DND-41 (cell line): ENCODE measurements at regions not wholly inside any gene's neighbourhood (a gene's known extent, or its start where the extent isn't known, plus 50 kb on each side); places are given as distances from the start of the nearest gene placed in this dataset.

Experiments used
- ATAC-seq: fragments of 200-7000 bp; cut with Tn5 transposase; 3 replicates; pipeline ENCODE4 v1.9.1; 2021; ENCODE audit warnings: low read depth; ENCODE audit not compliant: insufficient read depth
- DNase-seq: peaks from one replicate; pipeline ENCODE4 v3.0.0-alpha.2; 2020
- H2AFZ ChIP-seq: 2 replicates; pipeline ENCODE4 v1.6.0; 2012; ENCODE audit warnings: low read depth, low read length
- H3K27ac ChIP-seq: 2 replicates; pipeline ENCODE4 v1.5.1; 2012; ENCODE audit warnings: low read length, inconsistent platforms
- H3K27me3 ChIP-seq: fragments of 200-600 bp; sonication (generic); 2 replicates; pipeline ENCODE4 v1.6.0; 2012; ENCODE audit warnings: low read length, mild to moderate bottlenecking, inconsistent platforms; ENCODE audit not compliant: insufficient read depth, poor library complexity
- H3K36me3 ChIP-seq: 2 replicates; pipeline ENCODE4 v1.5.1; 2012; ENCODE audit warnings: low read length, inconsistent platforms; ENCODE audit not compliant: insufficient read depth
- H3K4me1 ChIP-seq: 2 replicates; pipeline ENCODE4 v1.5.1; 2012; ENCODE audit warnings: mild to moderate bottlenecking, low read length; ENCODE audit not compliant: insufficient read depth
- H3K4me2 ChIP-seq: 2 replicates; pipeline ENCODE4 v1.6.0; 2012; ENCODE audit warnings: mild to moderate bottlenecking, moderate library complexity, low read length, inconsistent platforms; ENCODE audit not compliant: insufficient read depth
- H3K4me3 ChIP-seq, 2 experiments: fragments of 200-600 bp in 1 of 2; shearing (Covaris generic) in 1 of 2; 2 replicates each; pipeline ENCODE4 v1.5.1; 2012 to 2016; ENCODE audit warnings: inconsistent platforms in 2 of 2, low read length in 2 of 2, mild to moderate bottlenecking in 2 of 2, low read depth in 1 of 2, moderate library complexity in 1 of 2
- H3K79me2 ChIP-seq: 2 replicates; pipeline ENCODE4 v1.6.0; 2012; ENCODE audit warnings: low read length, inconsistent platforms; ENCODE audit not compliant: insufficient read depth
- H3K9ac ChIP-seq: 2 replicates; pipeline ENCODE4 v1.6.0; 2012; ENCODE audit warnings: low read depth, mild to moderate bottlenecking, inconsistent platforms, low read length, moderate library complexity
- H3K9me3 ChIP-seq: 2 replicates; pipeline ENCODE4 v1.5.1; 2012; ENCODE audit warnings: low read length, moderate library complexity, mild to moderate bottlenecking, inconsistent platforms; ENCODE audit not compliant: insufficient read depth, severe bottlenecking
- H4K20me1 ChIP-seq: 2 replicates; pipeline ENCODE4 v1.6.0; 2012; ENCODE audit warnings: low read length; ENCODE audit not compliant: insufficient read depth
- EZH2 ChIP-seq: IDR thresholded peaks from 3 replicates; pipeline ENCODE4 v1.6.1; 2012; ENCODE audit warnings: borderline replicate concordance, low read depth, mild to moderate bottlenecking, moderate library complexity, low read length, inconsistent platforms; ENCODE audit not compliant: severe bottlenecking
- TF ChIP-seq, protein P1 (sequence below): IDR thresholded peaks from 2 replicates; pipeline ENCODE4 v1.5.1; 2012; ENCODE audit warnings: borderline replicate concordance, low read length, moderate library complexity, mild to moderate bottlenecking; ENCODE audit not compliant: poor library complexity, severe bottlenecking; ENCODE audit errors: extremely low read depth

DNA sequence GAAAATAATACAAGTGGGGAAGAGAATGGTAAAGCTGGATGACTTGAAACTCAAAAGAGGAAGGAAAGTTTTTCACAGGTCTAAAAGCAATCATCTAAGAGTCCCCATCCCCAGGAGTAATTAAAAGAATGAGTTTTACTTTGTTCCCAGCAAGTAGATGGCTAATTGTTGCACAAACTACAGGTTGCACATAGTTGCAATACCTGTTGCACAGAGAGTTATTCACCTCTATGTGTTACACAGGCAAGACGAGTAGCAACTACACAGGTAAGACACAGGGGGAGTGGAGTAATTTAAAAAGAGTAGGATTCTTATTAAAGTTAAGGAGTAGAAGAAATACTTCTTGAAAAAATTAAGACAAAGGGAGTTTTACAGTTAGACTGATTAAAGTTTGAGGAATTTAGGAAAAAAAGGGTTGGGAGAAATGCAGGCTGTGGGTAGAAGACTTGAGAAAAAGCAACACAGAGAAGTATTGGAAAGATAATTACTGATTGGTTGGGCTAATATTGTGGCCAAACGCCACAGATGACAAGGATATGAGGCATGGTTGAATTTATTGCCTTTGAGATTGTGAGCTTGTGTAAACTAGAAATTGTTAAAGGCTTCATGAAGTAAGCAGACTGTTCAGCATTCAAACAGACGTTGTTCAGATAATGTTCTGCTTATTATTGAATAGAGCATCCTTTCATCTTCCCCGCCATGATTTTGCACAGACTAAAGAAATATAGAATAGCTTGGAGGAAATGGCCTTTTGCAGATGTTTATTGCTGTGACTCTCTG, 699.3 kb downstream of the NR4A2 start:
- Histone ChIP-seq H2AFZ (no peak overlapping the region), H3K4me2 (no peak overlapping the region), H3K9me3 (no peaks in the 10 kb centered on the region), H3K27ac (no peak overlapping the region), H4K20me1 (no peaks in the 10 kb centered on the region), H3K9ac (no peak overlapping the region), H3K79me2 (no peaks in the 10 kb centered on the region), H3K4me3 (no peak overlapping the region), H3K36me3 (no peaks in the 10 kb centered on the region), H3K4me1 (no peaks in the 10 kb centered on the region), H3K27me3 (no peaks in the 10 kb centered on the region)
- ATAC-seq = no peak
- no peak for TF ChIP-seq EZH2
- TF ChIP-seq, protein P1, sequence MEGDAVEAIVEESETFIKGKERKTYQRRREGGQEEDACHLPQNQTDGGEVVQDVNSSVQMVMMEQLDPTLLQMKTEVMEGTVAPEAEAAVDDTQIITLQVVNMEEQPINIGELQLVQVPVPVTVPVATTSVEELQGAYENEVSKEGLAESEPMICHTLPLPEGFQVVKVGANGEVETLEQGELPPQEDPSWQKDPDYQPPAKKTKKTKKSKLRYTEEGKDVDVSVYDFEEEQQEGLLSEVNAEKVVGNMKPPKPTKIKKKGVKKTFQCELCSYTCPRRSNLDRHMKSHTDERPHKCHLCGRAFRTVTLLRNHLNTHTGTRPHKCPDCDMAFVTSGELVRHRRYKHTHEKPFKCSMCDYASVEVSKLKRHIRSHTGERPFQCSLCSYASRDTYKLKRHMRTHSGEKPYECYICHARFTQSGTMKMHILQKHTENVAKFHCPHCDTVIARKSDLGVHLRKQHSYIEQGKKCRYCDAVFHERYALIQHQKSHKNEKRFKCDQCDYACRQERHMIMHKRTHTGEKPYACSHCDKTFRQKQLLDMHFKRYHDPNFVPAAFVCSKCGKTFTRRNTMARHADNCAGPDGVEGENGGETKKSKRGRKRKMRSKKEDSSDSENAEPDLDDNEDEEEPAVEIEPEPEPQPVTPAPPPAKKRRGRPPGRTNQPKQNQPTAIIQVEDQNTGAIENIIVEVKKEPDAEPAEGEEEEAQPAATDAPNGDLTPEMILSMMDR = no peak
- no peak for DNase-seq

DNA sequence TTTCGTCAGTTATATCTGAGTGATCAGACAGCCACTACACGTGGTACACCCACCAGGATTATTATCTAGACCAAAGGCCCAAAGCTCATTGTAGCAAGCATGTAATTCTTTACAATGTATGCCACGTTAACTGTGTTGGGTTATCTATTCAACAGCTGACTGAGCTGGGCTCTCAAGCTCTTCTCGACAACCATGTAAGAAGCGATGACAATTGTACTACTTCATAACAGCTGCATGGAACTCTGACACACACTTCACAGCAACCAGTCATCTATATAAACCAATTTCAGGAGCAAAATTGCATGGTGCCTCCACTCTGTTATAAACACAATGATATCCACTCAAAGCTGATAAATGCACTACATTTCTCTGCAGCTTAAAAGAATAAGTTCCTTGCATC, 701.8 kb downstream of the NR4A2 start:
- Histone ChIP-seq H3K4me3 (no peak overlapping the region), H3K79me2 (no peaks in the 10 kb centered on the region), H2AFZ (no peak overlapping the region), H3K9me3 (no peaks in the 10 kb centered on the region), H3K36me3 (no peaks in the 10 kb centered on the region), H3K27me3 (no peaks in the 10 kb centered on the region), H3K4me2 (no peak overlapping the region), H3K4me1 (no peaks in the 10 kb centered on the region), H4K20me1 (no peaks in the 10 kb centered on the region), H3K9ac (no peak overlapping the region), H3K27ac (no peak overlapping the region)
- TF ChIP-seq EZH2 = no peak
- ATAC-seq (no peak), DNase-seq (no peak)

DNA sequence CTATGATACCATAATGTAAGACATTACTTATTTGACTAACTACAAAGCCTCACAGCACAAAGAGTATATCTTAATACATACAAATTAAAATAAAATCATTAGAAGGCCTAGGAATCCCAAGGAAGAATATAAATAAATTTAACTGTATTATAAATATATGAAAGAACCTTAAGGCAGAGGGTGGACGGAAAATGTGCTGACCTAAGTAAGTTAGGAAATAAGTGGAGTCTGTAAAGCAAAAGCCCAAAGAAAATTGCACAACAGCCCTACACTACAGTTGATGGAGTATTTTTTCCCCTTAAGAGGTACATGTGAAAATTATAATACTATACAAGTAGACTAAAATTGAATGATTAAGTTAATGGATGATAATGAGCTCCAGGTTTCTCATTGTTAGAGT, 710.1 kb downstream of the NR4A2 start:
- no peaks in the 10 kb centered on the region for H3K36me3 ChIP-seq
- no peak for ATAC-seq
- no peak for DNase-seq
- no peaks in the 10 kb centered on the region for H4K20me1 ChIP-seq
- no peaks in the 10 kb centered on the region for H3K4me1 ChIP-seq
- H3K27ac ChIP-seq = no peak overlapping the region
- no peak for TF ChIP-seq EZH2
- TF ChIP-seq, protein P1 = no peak
- H3K9ac ChIP-seq = no peak overlapping the region
- H3K27me3 ChIP-seq = no peaks in the 10 kb centered on the region
- no peaks in the 10 kb centered on the region for H3K9me3 ChIP-seq
- no peak overlapping the region for H3K4me3 ChIP-seq
- no peak overlapping the region for H3K4me2 ChIP-seq
- no peak overlapping the region for H2AFZ ChIP-seq
- no peaks in the 10 kb centered on the region for H3K79me2 ChIP-seq

DNA sequence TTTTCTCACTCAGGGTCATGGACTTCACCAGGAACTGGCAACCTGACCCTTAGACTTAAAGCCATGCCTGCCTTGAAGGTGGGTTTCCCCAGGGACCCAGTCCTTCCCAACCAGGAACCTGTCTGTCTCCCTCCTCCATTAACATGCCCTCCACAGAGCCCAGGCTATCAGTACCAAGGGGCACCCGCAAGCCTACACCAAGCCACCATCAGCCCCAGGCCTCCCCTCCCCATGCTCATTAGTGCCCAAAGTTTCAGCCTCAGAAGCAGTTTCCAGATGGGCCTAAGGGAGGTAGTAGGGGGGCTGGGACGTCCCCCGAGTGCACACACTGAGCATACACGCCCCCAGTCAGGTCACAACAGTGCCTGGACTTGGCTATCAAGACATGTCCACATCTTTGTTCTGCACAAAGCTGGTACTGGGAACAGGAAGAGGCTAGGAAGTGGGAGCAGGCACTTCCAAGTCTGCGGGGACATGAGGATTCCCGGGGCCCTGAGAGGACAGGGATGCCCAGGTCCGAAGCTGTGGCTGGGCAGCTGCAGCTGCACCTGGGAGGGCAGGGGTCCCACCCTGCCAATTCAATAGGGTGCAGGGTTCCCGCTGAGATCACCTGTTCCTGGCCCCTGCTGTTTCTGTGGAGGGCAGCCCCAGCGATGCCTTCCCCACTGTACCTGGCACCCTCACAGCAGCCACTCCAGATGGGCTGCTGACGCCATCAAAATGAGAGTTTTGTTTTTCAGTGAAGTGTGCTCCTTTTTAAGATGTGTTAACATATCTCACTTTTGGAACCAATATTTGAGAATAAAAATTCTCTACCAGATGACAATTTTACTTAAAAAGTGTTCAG, 731.4 kb downstream of the NR4A2 start:
- Histone ChIP-seq H2AFZ (no peak overlapping the region), H3K4me3 (no peak overlapping the region), H3K27me3 (no peaks in the 10 kb centered on the region), H3K79me2 (no peaks in the 10 kb centered on the region), H3K9me3 (no peaks in the 10 kb centered on the region), H3K4me2 (no peak overlapping the region), H3K9ac (no peak overlapping the region), H3K4me1 (no peaks in the 10 kb centered on the region), H3K36me3 (no peaks in the 10 kb centered on the region), H4K20me1 (no peaks in the 10 kb centered on the region), H3K27ac (no peak overlapping the region)
- no peak for DNase-seq
- no peak for ATAC-seq
- TF ChIP-seq, protein P1 = no peak
- TF ChIP-seq EZH2 = no peak
